SIG-M5 treated with dmso at 0.1 percent for 504 hours (cell line): ENCODE measurements at regions not wholly inside any gene's neighbourhood (a gene's known extent, or its start where the extent isn't known, plus 50 kb on each side); places are given as distances from the start of the nearest gene placed in this dataset.

Experiments used
- DNase-seq: peaks from one replicate; lab custom pipeline; 2025; ENCODE audit not compliant: unreplicated experiment; lab: John Stamatoyannopoulos, UW

DNA sequence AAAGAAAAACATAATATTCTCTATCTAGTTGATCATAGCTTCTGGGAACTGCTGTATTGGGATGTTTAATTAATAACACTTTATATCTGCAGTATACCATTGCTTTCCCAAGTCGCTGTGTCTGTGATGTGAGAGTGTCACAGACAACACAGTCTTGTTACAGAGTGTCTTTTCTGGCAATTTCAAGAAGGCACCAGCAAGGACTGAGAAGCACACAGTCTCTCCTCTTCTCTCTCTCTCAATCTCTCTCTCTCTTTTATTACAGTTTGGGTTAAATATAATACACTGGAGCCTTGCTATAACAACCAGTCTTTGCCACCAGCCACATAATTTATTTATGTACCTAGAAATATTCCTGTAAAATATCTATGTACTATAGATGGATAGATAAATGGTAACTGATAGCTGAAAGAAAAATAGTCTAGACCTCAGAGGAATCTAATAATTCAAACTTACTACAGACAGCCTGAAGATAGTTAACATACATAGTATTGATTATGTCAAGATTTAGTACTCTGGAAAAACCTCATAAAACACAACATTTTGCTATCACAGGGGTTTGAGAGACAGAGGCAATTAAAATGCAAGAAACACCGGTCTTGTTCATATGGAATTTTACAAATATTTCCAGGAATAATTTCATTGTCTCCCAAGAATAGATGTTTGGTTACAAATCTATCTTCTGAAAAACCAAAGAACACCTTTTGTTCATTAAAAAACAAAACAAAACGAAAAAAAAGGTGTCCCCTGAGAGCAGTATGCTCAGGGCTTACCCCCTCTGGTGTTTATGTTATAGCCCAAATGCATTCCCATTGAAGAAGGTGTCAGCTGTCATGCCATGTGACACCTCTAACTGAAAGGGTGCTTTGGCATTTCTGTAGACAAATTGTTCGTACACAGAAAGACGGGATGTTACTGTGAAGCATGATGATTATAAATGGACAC lies 507.8 kb downstream of the TBC1D4 start:
- no peak for DNase-seq

- no peak for DNase-seq
These were observed 512.5 kb downstream of the TBC1D4 start for GRCh38 chr13:74969419-74969818.

DNA sequence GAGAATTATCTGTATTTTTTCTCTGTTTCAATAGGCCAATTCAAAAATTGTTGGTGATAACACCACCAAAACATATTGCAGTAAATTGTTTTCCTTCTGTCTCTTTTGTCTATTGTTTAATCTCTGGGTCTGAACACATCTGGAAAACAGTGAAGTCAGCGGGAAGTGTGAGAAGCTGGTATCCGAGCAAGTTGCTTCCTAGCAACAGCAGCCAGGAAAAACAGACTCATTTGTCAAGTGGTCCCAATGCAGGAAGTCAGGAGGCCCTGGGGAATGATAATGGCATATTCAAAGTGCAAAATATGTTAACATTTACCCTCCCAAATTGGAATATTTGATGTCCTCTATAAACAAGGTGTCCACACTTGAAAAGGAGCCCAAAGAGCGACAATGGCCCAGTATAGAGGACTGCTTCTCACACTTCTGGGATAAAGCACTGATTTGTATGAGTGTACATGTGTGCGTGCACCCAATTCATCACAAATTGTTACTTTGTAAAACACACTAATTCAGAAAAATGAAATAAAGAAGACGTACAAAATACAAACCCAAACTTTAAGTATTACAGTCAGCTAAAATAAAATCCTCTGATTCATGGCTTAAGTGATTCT lies 515.0 kb downstream of the TBC1D4 start:
- no peak for DNase-seq

DNA sequence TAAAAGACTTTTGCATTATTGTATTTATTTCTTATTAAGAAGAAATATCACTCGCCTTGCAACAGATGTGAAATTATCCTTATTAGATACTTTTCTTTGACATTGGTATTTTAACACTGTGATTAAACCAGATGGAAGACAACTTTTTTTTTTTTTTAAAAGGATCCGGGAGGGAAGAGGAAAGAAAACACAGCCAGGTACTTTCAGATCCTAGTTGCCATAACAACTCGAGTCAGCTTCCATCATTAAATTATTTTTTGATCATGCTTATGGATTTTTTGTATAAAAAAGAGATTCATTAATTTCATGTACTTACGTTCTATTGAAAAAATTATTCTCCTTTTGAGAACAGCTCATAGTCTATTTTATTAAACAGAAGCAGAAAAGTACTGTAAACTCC lies 515.7 kb downstream of the TBC1D4 start:
- DNase-seq, result no peak

DNA sequence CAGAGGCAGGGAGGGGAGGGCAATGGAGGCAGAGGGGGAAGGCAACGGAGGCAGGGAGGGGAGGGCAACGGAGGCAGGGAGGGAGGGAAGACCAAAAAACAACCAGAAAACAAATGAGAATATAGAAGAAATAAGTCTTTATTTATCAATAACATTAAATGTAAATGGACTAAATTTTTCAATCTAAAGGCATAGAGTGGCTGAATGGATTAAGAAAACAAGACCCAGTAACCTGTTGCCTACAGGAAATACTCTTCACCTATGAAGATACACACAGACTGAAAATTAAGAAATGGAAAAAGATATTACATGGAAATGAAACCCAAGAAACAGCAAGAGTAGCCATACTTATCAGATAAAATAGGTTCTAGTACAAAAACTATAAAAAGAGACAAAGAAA lies 536.3 kb downstream of the TBC1D4 start:
- DNase-seq, result no peak

- no peak for DNase-seq
These were observed 550.1 kb downstream of the TBC1D4 start for GRCh38 chr13:74931698-74932433.

GRCh38 chr13:74930402-74931165 lies 551.4 kb downstream of the TBC1D4 start:
- DNase-seq, result no peak

DNA sequence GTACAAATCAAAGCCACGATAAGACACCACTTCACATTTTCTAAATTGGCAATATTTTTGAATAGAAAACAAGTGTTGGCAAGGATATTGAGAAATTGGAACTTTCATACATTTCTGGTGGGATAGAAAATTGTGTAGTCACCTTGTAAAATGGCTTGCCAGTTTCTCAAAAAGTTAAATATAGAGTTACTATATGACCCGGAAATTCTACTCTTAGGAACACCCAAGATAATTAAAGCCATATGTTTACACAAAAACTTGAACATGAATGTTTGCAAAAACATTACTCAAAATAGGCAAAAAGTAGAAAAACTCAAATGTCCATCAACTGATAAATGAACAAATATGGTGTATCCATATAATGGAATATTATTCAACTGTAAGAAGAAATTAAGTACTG lies 552.5 kb downstream of the TBC1D4 start:
- no peak for DNase-seq

DNA sequence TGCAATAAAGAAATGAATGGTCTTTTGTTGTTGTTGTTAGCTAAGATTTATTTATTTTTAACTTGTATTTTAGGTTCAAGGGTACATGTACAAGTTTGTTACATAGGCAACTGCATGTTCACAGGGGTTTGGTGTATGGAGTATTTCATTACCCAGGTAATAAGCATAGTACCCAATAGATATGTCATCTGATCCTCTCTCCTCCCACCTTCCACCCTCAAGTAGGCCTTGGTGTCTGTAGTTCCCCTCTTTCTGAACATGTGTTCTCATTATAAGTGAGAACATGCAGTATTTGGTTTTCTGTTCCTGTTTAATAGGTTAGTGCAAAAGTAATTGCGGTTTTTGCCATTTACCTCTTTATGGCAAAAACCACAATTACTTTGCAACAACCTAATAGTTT lies 554.1 kb downstream of the TBC1D4 start:
- no peak for DNase-seq

DNA sequence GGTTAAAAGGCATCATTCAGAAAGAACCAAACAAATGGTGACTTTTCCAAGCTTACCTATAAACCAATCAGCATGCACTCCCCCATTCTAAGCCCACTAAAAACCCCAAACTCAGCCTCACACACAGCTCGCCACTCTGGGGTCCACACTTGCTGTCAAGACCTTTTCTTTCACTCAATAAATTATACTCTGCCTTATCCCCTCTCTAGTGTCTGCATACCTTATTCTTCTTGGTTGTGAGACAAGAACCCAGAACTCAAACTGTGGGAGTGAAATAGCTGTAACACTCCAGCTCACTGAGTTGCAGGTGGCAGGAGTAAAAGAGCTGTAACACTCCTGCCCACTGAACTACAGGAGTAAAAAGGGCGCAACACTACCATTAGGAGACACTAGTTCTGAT lies 559.0 kb downstream of the TBC1D4 start:
- DNase-seq, result no peak

- DNase-seq, result no peak
These were observed 560.6 kb downstream of the TBC1D4 start for GRCh38 chr13:74921326-74921725.

DNA sequence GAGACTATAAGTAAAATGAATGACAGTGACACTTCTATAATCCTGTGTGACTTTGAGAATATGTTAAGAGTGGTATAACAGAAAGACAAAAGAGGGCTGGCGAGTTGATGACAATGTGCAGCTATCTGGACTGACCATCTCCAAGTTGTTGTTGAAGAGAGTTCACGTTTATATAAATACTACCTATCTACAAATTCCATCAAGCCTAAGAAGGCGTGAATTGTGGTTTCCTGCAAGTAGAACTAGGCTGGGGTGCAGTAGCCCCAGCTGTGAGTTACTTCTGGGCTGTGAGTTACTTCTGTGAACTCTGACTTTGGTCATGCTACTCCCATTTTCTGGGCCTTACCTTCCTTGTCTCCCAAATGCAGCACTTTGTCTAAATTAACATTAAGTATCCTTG lies 561.0 kb downstream of the TBC1D4 start:
- DNase-seq, result no peak

- DNase-seq, result no peak
These were observed 561.6 kb downstream of the TBC1D4 start for GRCh38 chr13:74920361-74920760.

DNA sequence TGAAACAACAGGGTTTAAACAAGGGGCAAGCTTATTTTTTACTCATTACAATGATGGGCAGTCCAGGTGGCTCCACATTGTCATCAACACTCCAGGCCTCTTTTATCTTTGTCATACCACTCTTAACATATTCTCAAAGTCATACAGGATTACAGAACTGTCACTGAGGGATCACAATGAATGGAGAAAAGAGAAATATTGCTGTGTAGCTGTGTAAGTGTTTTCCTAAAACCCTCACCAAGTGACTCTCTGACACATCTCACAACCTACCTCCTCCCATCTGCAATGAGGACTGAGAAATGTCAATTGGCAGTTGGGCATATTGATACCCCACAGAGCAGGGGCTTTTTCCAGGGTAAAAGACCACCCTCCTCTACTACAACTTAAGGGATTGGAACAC lies 562.1 kb downstream of the TBC1D4 start:
- no peak for DNase-seq

DNA sequence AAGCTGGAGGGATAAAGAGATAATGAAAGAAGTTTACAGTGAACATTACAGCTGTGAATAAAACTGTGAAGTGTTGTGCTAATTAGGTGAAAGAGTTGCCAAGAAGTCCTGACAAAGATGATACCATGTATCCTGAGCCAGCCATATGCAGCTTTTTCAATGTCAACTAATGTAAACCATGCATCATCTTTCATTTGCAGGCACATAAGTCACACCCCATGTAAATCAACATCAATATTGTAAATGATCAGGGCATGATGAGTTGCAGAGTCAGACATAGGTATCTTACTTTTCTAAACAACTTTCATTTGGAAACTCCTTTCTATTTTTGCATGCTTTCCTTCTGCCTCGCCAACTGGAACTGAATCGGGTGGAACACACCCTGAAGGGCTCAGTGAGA lies 569.1 kb downstream of the TBC1D4 start:
- no peak for DNase-seq

DNA sequence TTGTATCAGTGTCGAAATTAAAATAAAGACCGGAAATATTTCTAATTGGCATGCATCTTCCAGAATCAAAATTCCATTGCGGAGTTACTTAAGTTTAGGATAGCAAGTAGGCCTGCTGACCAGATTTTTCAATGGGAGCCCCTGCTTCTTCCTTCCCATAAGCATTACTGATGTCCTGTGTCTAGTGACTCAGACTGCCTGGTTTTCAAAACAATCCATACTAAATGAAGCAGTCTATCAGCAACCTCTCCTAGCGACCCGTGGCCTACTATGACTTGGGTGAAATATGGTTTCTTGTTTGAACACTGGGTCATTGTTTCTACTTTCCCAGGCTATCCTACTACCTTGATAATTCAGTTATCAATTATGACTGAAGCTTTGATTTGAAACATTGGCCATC lies 571.6 kb downstream of the TBC1D4 start:
- no peak for DNase-seq

DNA sequence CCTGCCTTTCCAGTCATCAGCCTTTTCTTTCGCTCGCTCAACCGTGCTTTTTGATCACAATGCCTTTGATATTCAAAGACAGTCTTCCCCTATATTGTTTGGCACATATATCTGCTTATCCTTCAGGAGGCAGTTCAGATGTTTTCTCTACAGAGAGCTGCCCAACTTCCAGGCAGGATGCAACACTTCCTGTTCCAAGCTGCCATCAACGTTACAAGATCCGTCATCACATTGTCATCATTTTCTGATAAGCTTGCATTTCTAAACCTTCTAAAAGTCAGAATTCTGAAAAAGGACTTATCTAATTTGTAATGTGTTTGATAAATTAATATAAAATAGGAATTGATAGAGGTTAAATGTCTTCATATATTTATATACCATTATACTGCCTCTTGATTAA lies 574.2 kb downstream of the TBC1D4 start:
- no peak for DNase-seq

DNA sequence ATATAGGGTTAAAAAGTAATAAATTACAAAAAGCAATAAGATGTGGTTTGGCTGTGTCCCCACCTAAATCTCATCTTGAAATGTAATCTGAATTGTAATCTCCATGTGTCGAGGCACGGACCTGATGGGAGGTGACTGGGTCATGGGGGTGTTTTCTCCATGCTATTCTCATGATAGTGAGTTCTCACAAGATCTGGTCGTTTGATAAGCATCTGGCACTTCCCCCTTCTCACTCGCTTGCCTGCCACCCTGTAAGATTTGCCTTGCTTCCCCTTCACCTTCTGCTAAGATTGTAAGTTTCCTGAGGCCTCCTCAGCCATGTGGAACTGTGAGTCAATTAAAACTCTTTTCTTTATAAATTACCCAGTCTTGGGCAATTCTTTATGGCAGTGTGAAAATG lies 577.4 kb downstream of the TBC1D4 start:
- DNase-seq, result no peak

DNA sequence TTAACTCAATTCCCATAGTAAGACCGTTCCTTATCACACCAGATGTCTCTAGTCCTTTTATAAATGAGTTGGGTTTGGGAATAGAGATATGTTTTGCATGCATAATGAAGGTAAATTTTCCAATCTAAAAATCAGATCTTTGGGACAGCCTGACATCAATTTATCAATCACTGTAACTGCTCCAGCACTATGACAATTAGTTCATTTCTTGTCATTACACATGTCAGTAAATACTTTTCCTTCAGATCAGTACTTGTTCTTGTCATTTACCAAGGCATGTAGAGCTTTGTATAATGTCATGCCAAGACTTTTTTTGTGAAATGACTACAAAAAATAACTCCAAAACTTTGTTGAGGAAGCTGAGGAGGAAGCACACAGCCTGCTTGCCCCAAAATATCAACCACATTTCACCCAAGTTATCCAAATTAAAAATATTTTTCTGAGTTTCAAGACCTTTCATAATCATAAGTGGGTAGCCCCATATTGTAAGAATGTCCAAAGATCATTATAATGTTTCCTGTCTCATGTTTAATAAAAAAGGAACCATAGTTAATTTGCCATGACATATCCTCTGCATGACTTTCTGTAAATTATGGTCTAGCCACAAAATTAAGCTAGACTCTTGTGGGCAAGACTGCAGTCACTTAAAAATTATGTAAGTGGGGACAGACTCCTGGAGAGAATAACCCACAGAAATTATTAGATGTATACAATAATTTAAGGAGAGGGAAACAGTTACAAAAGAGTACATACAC lies 586.8 kb downstream of the TBC1D4 start:
- no peak for DNase-seq

DNA sequence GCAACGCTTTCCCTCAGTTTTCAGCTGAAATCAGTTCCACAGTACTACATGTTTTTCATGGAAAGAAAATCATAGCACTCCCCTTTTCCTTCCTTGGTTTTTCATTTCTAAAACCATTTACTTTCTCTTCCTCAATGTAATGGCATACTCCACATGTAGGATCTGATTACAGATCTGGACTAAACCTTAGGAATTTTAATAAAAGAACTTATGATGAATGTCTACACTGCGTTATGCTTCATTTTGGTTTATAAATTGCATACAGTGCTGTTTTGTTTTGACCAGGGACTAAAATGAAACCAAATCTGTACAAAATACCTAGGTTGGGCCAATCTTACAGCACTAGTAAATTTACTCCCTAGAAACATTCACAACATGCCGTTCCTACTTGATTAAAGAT lies 589.9 kb downstream of the TBC1D4 start:
- no peak for DNase-seq
